DMS 273 (cell line): ENCODE measurements at regions not wholly inside any gene's neighbourhood (a gene's known extent, or its start where the extent isn't known, plus 50 kb on each side); places are given as distances from the start of the nearest gene placed in this dataset.

Source experiments
- DNase-seq: peaks from one replicate; lab custom pipeline; 2025; ENCODE audit not compliant: unreplicated experiment; lab: John Stamatoyannopoulos, UW

GRCh38 chr2:193966590-193966989 is 1690.4 kb upstream of the SLC39A10 start:
- DNase-seq = no peak

GRCh38 chr2:193965263-193965662 is 1691.8 kb upstream of the SLC39A10 start:
- peak; percentile 5 for DNase-seq

- peak; percentile 73 for DNase-seq
Observed at GRCh38 chr2:193963472-193964119, 1693.4 kb upstream of the SLC39A10 start.

- no peak for DNase-seq
Observed at GRCh38 chr2:193946806-193947205, 1710.2 kb upstream of the SLC39A10 start.

- DNase-seq = peak; percentile 27
Observed at GRCh38 chr2:193943406-193943960, 1713.5 kb upstream of the SLC39A10 start.

- no peak for DNase-seq
Observed at GRCh38 chr2:193935114-193935513, 1721.9 kb upstream of the SLC39A10 start.

GRCh38 chr2:193929131-193929530 is 1727.9 kb upstream of the SLC39A10 start:
- DNase-seq = peak; percentile 84

GRCh38 chr2:193907561-193907960 is 1712.8 kb upstream of the TMEFF2 start:
- no peak for DNase-seq

GRCh38 chr2:193900292-193900691 is 1705.6 kb upstream of the TMEFF2 start:
- no peak for DNase-seq

GRCh38 chr2:193895226-193895625 is 1700.5 kb upstream of the TMEFF2 start:
- no peak for DNase-seq

GRCh38 chr2:193894081-193894480 is 1699.3 kb upstream of the TMEFF2 start:
- DNase-seq = no peak

- no peak for DNase-seq
Observed at GRCh38 chr2:193891023-193891422, 1696.3 kb upstream of the TMEFF2 start.

- DNase-seq = peak; percentile 54
Observed at GRCh38 chr2:193885419-193885818, 1690.7 kb upstream of the TMEFF2 start.

- no peak for DNase-seq
Observed at GRCh38 chr2:193883820-193884219, 1689.1 kb upstream of the TMEFF2 start.

GRCh38 chr2:193876980-193877379 is 1682.2 kb upstream of the TMEFF2 start:
- DNase-seq = no peak

- DNase-seq = no peak
Observed at GRCh38 chr2:193869564-193869963, 1674.8 kb upstream of the TMEFF2 start.

- peak; percentile 3 for DNase-seq
Observed at GRCh38 chr2:193868833-193869232, 1674.1 kb upstream of the TMEFF2 start.

- DNase-seq = no peak
Observed at GRCh38 chr2:193868132-193868531, 1673.4 kb upstream of the TMEFF2 start.

- DNase-seq = no peak
Observed at GRCh38 chr2:193867454-193867853, 1672.7 kb upstream of the TMEFF2 start.

GRCh38 chr2:193861557-193861956 is 1666.8 kb upstream of the TMEFF2 start:
- DNase-seq = no peak

- no peak for DNase-seq
Observed at GRCh38 chr2:193847991-193848390, 1653.3 kb upstream of the TMEFF2 start.

GRCh38 chr2:193847130-193847529 is 1652.4 kb upstream of the TMEFF2 start:
- DNase-seq = no peak

- DNase-seq = no peak
Observed at GRCh38 chr2:193845604-193846003, 1650.9 kb upstream of the TMEFF2 start.
